GM11168 (cell line): ENCODE measurements at regions not wholly inside any gene's neighbourhood (a gene's known extent, or its start where the extent isn't known, plus 50 kb on each side); places are given as distances from the start of the nearest gene placed in this dataset.
"Not testable (repeated sequence)": the region's sequence is repeated elsewhere in the genome, so short reads cannot be mapped to it uniquely, and the experiment has no call there.

ENCODE experiments used
- in situ Hi-C: fragments of 300-500 bp; cut with MboI; formaldehyde crosslinking; loops from one replicate; pipeline ENCODE4 v1.12.0; 2022; ENCODE audit warnings: low sequenced_read_pairs; ENCODE audit not compliant: unreplicated experiment

DNA sequence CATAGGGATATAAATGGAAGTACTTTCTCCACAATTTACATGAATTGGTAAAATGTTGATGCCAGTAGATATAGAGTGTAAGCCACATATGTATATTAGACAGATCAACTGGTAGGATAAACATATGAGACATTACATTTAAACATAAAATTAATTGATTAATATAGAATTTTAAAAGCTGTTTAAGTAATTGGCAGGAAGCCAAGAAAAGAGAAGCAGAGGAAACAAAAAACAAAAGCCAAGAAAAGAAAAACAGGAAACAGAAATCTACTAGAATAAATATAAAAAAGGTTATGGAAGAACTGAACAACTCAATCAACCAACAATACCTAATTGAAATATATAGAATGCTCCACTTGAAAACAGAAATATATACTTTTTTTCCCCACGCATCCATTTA, 920.1 kb upstream of the TMEFF2 start:
- in situ Hi-C loops: no loop called here

- in situ Hi-C loops: no loop called here
Observed at GRCh38 chr2:193112986-193113385, 918.3 kb upstream of the TMEFF2 start.

- in situ Hi-C loops: no loop called here
Observed at GRCh38 chr2:193103064-193103463, 908.3 kb upstream of the TMEFF2 start.

DNA sequence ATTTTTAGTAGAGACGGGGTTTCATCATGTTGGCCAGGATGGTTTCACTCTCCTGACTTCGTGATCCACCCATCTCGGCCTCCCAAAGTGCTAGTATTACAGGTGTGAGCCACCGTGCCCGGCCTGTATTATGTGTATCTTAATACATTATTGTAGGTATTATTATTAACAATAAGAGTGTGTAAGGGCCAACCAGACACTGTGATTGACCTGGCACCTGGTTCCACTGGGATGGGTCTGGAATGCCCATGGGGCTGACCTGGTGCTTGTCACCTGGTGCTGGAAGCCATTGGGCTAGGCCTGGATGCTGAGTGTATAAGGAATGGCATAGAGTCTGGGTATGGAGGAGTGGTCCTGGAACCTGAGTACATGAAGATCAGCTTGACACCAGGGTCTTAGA, 906.9 kb upstream of the TMEFF2 start:
- in situ Hi-C loops: no loop called here

DNA sequence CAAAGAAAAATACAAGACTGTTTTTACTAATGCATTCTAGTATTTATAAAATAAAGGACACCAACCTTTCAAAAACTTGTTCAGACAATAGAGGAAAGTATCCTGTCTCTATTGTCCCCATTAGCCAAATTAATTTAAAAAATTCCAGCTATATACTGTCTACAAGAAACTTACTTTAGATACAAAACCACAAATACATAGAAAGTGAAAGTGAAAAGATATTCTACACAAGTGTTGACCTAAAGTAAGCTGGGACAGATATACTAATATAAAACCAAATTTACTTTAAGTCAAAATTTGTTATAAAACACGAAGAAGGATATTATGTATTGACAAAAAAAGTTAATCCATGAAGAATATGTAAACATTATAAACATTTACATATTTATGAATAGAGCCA, 893.3 kb upstream of the TMEFF2 start:
- in situ Hi-C loops: no loop called here

DNA sequence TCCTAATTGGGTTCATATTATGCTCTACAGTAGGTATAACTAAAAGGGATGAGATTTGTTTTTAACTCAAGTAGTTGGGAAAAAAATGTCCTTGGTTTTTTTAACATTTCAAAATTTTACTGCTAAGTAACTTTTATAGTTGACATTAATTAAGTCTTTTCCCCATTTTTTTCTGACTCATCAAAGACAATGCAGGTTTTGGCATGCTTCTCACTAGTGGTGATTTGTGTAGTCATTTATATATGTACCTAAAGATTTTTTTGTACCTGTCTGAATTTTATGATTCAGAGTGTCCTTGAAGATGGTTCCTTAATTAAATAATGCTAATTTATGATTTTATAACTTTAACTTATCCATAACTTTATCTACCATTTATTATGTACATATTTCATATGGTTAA, 882.3 kb upstream of the TMEFF2 start:
- in situ Hi-C loops: no loop called here

DNA sequence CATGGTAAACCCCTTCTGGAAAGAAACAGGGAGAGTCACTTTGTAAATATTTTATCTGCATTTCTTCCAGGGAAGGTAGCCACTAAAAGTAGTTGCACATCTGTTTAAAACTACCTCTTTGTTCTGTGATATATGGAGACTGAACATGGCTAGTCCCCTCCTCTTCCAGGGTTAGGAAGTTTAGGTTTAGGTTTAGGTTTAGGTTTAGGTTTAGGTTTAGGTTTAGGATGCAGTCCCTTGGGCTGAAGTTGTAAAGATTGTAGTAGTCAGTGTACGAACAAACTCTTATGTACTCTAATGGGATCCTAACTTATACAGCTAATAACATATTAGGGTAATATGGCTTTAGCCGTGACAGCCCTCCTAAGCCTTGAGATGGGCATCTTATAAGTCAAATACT, 880.2 kb upstream of the TMEFF2 start:
- in situ Hi-C loops: no loop called here

DNA sequence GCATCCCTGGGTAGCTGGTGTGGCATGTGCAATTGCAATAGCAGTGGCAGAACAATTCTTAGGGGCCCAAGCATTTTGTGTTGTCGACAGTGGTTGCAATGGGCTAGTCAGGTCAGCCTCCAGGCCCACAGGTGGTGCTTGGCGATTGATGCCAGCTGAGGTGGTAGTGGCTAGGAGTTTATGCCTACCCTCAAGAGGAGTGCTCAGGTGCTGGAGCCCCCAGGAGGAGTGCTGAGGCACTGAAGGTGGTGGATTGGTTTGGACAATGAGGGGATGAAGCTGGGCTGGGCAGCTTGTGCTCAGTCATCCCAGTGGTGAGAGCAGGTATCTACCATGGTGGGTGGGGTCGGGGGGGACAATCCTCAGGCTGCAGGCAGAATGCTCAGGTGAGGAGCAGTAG, 877.9 kb upstream of the TMEFF2 start:
- in situ Hi-C loops: no loop called here

DNA sequence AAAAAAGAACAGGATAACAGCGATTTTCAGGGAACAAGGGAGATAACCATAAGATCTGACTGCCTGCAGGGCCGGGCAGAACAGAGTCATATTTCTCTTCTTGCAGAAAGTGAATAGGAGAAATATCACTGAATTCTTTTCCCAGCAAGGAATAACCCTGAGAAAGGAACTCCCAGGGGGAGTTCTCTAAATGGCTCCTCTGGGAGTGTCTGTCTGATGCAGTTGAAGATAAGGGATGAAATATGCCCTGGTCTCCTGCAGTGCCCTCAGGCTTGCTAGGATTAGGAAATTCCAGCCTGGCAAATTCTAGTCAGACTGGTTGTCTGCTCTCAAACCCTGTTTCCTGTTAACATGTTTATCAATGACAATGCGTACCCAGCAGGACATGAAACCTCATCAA, 830.8 kb upstream of the TMEFF2 start:
- in situ Hi-C loops: not testable (repeated sequence)

GRCh38 chr2:193024791-193025190, 830.1 kb upstream of the TMEFF2 start:
- in situ Hi-C loops: no loop called here

DNA sequence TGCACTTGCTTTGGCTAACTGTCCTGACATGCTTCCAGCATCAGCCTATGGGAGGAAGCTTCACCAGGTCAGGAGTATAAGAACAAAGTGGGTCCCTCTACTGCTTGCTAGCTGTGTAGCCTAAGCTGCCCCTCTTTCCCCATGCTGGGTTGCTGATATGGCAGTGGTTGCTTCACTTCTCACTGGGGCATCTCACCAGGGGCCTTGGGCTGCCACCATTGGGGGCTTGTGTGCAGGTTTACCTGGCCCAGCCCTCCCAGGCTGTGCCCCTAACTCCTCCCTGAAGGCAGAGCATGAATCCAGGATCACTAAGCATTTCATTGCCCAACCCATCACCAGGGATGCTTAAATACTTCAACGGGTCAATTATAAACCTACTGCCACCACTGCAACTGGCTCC, 817.1 kb upstream of the TMEFF2 start:
- in situ Hi-C loops: no loop called here

DNA sequence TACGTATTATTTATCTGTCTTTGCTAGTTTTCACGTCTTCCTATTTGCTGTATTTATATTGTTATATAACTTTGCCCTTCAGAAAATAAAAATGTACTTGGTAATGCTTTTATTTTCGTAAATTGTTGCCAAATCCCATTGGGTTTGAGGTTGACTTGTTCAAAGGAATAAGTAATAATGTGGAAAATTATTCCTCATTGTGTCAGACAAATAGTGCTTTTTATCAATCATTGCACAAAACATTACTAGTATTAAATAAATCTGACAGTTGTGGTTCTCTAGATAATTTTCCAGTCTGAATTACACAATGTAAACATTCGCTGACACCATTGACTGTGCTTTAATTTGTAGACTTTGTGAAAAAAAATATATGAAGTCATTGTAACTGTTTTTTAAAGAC, 798.3 kb upstream of the TMEFF2 start:
- in situ Hi-C loops: no loop called here

DNA sequence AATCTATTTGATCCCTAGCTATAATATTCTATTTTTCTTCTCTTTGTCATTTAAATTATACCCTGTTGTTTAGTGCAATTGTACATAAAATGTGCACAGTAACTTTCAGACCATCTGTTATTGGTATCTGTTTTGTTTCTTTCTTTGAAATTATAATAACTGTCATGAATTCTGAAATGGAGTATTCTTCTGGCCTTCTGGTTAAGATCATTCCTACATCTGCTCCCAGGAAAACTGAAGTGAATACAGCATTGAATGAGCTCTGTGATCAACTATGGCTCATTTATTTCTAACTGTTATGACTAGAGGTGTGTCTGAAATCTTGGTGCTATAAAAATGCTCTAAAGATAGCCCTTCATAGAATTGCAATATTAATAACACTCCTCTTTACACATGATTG, 788.4 kb upstream of the TMEFF2 start:
- in situ Hi-C loops: no loop called here

- in situ Hi-C loops: no loop called here
Observed at GRCh38 chr2:192978395-192978794, 783.7 kb upstream of the TMEFF2 start.

GRCh38 chr2:192971981-192972380, 777.2 kb upstream of the TMEFF2 start:
- in situ Hi-C loops: no loop called here

DNA sequence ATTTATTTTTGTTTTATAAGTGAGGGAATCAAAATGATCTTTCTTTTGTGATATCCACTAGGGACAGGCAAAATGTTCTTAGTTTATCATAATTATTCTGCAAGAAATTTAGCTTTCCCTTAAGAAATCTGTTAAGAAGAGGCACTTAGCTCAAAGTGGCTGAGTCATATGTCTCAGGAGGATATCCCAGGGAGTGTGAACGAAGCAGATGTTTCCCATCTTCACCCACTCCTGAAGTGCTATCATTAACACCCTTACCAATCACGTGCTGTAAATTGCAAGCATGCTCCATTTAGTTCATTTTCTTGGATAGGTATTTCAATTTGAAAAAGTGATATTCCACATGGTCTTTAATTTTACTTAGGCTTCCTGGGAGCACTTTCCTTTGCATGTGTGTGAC, 774.3 kb upstream of the TMEFF2 start:
- in situ Hi-C loops: no loop called here

DNA sequence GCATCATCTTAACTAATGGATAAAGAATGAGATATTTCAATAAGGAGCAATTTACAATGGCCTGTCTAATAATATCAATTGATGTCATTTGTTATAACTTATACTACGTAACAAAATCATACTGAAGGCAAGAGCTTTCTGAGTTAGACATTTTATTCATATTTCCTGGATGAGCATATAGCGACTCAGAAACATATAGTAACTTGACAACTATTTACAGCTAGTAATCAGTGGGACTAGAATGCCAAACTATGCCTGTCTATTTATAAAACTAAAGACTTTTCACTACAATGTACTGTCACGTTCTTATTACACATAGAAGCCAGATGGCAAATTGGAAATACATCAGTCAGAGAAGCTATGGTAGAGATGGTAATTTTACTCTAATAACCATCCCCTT, 766.2 kb upstream of the TMEFF2 start:
- in situ Hi-C loops: no loop called here

DNA sequence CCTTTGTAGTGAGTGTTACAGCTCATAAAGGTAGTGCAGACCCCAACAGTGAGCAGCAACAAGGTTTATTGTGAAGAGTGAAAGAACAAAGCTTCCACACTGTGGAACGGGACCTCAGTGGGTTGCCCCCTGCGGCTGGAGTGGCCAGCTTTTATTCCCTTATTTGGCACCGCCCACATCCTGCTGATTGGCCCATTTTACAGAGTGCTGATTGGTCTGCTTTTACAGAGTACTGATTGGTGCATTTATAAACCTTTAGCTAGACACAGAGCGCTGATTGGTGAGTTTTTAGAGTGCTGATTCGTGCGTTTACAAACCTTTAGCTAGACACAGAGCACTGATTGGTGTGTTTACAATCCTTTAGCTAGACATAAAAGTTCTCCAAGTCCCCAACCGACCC, 763.9 kb upstream of the TMEFF2 start:
- in situ Hi-C loops: not testable (repeated sequence)

DNA sequence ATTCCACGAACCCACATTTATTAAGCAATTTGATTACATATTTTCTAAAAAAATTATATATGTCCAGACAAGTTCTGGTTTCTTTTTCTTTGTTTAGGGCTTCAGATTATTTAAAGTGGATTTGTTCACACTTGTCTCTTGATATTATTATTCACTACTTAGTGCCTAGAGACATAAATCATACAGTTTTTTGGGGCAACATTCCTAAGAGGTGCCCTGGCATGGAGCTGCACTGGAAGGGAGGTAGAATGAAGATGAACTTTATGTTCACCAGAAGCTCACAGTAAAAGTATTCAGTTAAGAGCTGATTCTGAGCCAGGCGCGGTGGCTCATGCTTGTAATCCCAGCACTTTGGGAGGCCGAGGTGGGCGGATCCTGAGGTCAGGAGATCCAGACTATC, 762.7 kb upstream of the TMEFF2 start:
- in situ Hi-C loops: no loop called here

DNA sequence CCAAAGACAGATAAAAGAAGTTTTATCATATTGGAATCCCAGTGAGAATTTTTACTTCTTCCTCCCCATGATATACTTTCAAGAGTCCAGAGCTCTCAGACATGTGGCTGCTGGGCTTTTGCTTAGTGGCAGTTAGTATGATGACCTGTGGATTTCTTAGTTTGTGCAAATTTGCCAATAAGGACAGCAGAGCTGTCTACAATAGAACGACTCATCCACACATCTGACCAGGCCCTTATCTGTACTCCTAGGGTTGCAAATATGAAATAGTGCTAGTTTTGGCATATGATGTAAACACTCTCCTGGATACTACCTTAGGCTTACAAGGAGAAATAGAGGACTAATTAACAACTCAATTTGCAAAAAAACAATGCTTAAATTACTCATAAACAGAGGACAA, 758.4 kb upstream of the TMEFF2 start:
- in situ Hi-C loops: no loop called here

DNA sequence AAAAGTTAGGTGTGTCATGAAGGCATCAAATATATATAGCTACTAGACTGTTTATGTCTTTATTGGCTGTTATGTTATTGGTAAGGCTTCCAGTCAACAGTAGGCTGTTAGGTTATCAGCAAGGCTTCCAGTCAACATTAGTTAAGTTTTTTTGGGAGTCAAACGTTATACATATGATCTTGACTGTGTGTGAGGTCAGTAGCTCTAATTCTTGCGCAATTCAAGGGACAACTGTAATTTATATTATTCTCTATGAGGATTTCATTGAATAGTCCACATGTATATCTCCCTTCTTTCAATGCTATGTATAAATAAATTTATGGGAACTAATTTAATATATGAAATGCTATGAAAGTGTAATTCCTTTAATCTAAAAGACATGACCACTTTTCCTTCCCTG, 757.5 kb upstream of the TMEFF2 start:
- in situ Hi-C loops: no loop called here

- in situ Hi-C loops: no loop called here
Observed at GRCh38 chr2:192948316-192948715, 753.6 kb upstream of the TMEFF2 start.

DNA sequence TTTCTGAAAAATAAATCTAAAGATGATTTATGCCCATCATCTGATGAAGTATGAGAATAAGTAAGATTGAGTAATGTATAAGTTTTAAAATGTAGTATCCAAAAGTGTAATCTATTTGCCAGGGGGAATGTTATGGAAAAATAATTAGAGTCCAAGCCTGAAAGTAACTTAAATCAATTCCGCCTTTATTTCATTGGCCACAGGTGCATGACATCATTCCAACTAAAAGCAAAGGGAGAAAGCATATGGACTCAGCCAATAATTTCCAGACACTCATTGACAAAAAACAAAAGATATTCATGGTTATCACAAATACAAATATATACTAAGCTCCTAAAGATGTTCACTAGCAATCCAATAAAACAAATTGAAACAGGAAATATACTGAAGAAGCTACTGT, 752.6 kb upstream of the TMEFF2 start:
- in situ Hi-C loops: no loop called here
